ENCODE measurements at regions not wholly inside any gene's neighbourhood (a gene's known extent, or its start where the extent isn't known, plus 50 kb on each side); places are given as distances from the start of the nearest gene placed in this dataset.

DNA sequence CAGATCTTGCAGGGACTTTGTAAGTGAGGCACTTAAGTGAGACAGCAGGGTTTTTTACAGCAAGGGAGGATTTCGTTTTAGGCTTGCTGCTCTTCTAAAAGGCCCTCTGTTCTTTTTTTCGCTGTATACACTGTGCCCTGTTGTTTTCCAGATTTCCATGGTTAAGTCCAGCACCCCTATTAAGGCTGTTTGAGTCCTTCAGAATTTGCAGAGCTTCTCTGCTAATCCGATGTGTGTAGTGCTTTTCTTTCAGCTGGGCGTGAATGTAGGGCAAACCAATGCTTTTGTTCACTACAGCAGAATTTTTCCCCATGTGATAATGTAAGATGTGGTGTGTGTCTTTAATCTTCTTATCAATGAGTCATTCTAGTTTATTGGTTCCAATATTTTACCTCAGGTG, 200.5 kb upstream of the RREB1 start:
- H3K27ac ChIP-seq (ENCODE audit: low read depth, low read length) = no peak overlapping the region
- H4K8ac ChIP-seq (ENCODE audit: low read depth, low read length) = no peak overlapping the region
- H3K4me2 ChIP-seq (ENCODE audit: low read length) = no peak overlapping the region
- H4K12ac ChIP-seq (ENCODE audit: low read depth, low read length) = no peak overlapping the region
- no peaks in the 10 kb centered on the region for H3K9me3 ChIP-seq (ENCODE audit: insufficient read depth, low read depth, low read length)
- H2BK5ac ChIP-seq (ENCODE audit: low read depth, low read length, poor library complexity) = no peak overlapping the region
- no peaks in the 10 kb centered on the region for H3K27me3 ChIP-seq (ENCODE audit: insufficient read depth, low read length)
- H4K91ac ChIP-seq (ENCODE audit: low read depth, low read length) = no peak overlapping the region
- DNase-seq = no peak
- no peak overlapping the region for H3K9ac ChIP-seq (ENCODE audit: low read length)
- no peak overlapping the region for H3K14ac ChIP-seq (ENCODE audit: low read length)
- H3K23ac ChIP-seq (ENCODE audit: low read length) = no peak overlapping the region
- H3K4me1 ChIP-seq (ENCODE audit: control insufficient read depth in 1 of 2, insufficient read depth in 2 of 2, low read length in 2 of 2) = no peaks in the 10 kb centered on the region
- no peak overlapping the region for H3K18ac ChIP-seq (ENCODE audit: low read length)
- H2AK5ac ChIP-seq (ENCODE audit: low read length) = no peak overlapping the region
- H2BK12ac ChIP-seq (ENCODE audit: low read length) = no peak overlapping the region
- WGBS (ENCODE audit: extremely low coverage, insufficient coverage, insufficient read length) = no CpG with 5 or more reads among the region's 4 CpGs
- no peak overlapping the region for H3K4me3 ChIP-seq (ENCODE audit: low read depth, low read length)
- peaks cover 8% of the 10 kb centered on the region for H3K79me1 ChIP-seq (ENCODE audit: low read length)
- H2BK120ac ChIP-seq (ENCODE audit: insufficient read depth, low read length, poor library complexity) = no peak overlapping the region
- H3K4ac ChIP-seq (ENCODE audit: low read depth, low read length) = no peak overlapping the region
- no peaks in the 10 kb centered on the region for H3K79me2 ChIP-seq (ENCODE audit: control insufficient read depth, insufficient read depth, low read length, poor library complexity)
- no peaks in the 10 kb centered on the region for H3K36me3 ChIP-seq (ENCODE audit: control insufficient read depth in 1 of 2, insufficient read depth in 2 of 2, low read length in 2 of 2)
- no peak overlapping the region for H2AFZ ChIP-seq (ENCODE audit: insufficient read depth, low read length, poor library complexity)

GRCh38 chr6:6908121-6908520, 199.6 kb upstream of the RREB1 start:
- no CpG with 5 or more reads among the region's 1 CpG for WGBS (ENCODE audit: extremely low coverage, insufficient coverage, insufficient read length)
- H3K4me2 ChIP-seq (ENCODE audit: low read length) = no peak overlapping the region
- no peaks in the 10 kb centered on the region for H3K36me3 ChIP-seq (ENCODE audit: control insufficient read depth in 1 of 2, insufficient read depth in 2 of 2, low read length in 2 of 2)
- H2AFZ ChIP-seq (ENCODE audit: insufficient read depth, low read length, poor library complexity) = no peak overlapping the region
- no peaks in the 10 kb centered on the region for H3K27me3 ChIP-seq (ENCODE audit: insufficient read depth, low read length)
- H3K14ac ChIP-seq (ENCODE audit: low read length) = no peak overlapping the region
- H3K27ac ChIP-seq (ENCODE audit: low read depth, low read length) = no peak overlapping the region
- no peaks in the 10 kb centered on the region for H3K9me3 ChIP-seq (ENCODE audit: insufficient read depth, low read depth, low read length)
- no peak overlapping the region for H2AK5ac ChIP-seq (ENCODE audit: low read length)
- no peak overlapping the region for H4K12ac ChIP-seq (ENCODE audit: low read depth, low read length)
- H4K91ac ChIP-seq (ENCODE audit: low read depth, low read length) = no peak overlapping the region
- H3K4ac ChIP-seq (ENCODE audit: low read depth, low read length) = no peak overlapping the region
- H3K79me1 ChIP-seq (ENCODE audit: low read length) = peaks cover 8% of the 10 kb centered on the region
- no peak overlapping the region for H3K23ac ChIP-seq (ENCODE audit: low read length)
- no peaks in the 10 kb centered on the region for H3K79me2 ChIP-seq (ENCODE audit: control insufficient read depth, insufficient read depth, low read length, poor library complexity)
- H3K9ac ChIP-seq (ENCODE audit: low read length) = no peak overlapping the region
- H3K18ac ChIP-seq (ENCODE audit: low read length) = no peak overlapping the region
- no peak overlapping the region for H2BK12ac ChIP-seq (ENCODE audit: low read length)
- H4K8ac ChIP-seq (ENCODE audit: low read depth, low read length) = no peak overlapping the region
- no peak for DNase-seq
- no peaks in the 10 kb centered on the region for H3K4me1 ChIP-seq (ENCODE audit: control insufficient read depth in 1 of 2, insufficient read depth in 2 of 2, low read length in 2 of 2)
- H3K4me3 ChIP-seq (ENCODE audit: low read depth, low read length) = no peak overlapping the region
- H2BK5ac ChIP-seq (ENCODE audit: low read depth, low read length, poor library complexity) = no peak overlapping the region
- no peak overlapping the region for H2BK120ac ChIP-seq (ENCODE audit: insufficient read depth, low read length, poor library complexity)

GRCh38 chr6:6909111-6909510, 198.7 kb upstream of the RREB1 start:
- Histone ChIP-seq H3K23ac (ENCODE audit: low read length) (no peak overlapping the region), H3K18ac (ENCODE audit: low read length) (no peak overlapping the region), H3K4ac (ENCODE audit: low read depth, low read length) (no peak overlapping the region), H3K27ac (ENCODE audit: low read depth, low read length) (no peak overlapping the region), H2BK120ac (ENCODE audit: insufficient read depth, low read length, poor library complexity) (no peak overlapping the region), H3K4me1 (ENCODE audit: control insufficient read depth in 1 of 2, insufficient read depth in 2 of 2, low read length in 2 of 2) (no peaks in the 10 kb centered on the region), H3K4me2 (ENCODE audit: low read length) (no peak overlapping the region), H2BK5ac (ENCODE audit: low read depth, low read length, poor library complexity) (no peak overlapping the region), H3K27me3 (ENCODE audit: insufficient read depth, low read length) (no peaks in the 10 kb centered on the region), H3K9me3 (ENCODE audit: insufficient read depth, low read depth, low read length) (no peaks in the 10 kb centered on the region), H3K14ac (ENCODE audit: low read length) (no peak overlapping the region), H4K8ac (ENCODE audit: low read depth, low read length) (no peak overlapping the region), H4K91ac (ENCODE audit: low read depth, low read length) (no peak overlapping the region), H3K79me1 (ENCODE audit: low read length) (peaks cover 8% of the 10 kb centered on the region), H4K12ac (ENCODE audit: low read depth, low read length) (no peak overlapping the region), H3K9ac (ENCODE audit: low read length) (no peak overlapping the region), H3K36me3 (ENCODE audit: control insufficient read depth in 1 of 2, insufficient read depth in 2 of 2, low read length in 2 of 2) (no peaks in the 10 kb centered on the region), H2AK5ac (ENCODE audit: low read length) (no peak overlapping the region), H3K4me3 (ENCODE audit: low read depth, low read length) (no peak overlapping the region), H2BK12ac (ENCODE audit: low read length) (no peak overlapping the region), H3K79me2 (ENCODE audit: control insufficient read depth, insufficient read depth, low read length, poor library complexity) (no peaks in the 10 kb centered on the region), H2AFZ (ENCODE audit: insufficient read depth, low read length, poor library complexity) (no peak overlapping the region)
- no CpG with 5 or more reads among the region's 9 CpGs for WGBS (ENCODE audit: extremely low coverage, insufficient coverage, insufficient read length)
- no peak for DNase-seq

DNA sequence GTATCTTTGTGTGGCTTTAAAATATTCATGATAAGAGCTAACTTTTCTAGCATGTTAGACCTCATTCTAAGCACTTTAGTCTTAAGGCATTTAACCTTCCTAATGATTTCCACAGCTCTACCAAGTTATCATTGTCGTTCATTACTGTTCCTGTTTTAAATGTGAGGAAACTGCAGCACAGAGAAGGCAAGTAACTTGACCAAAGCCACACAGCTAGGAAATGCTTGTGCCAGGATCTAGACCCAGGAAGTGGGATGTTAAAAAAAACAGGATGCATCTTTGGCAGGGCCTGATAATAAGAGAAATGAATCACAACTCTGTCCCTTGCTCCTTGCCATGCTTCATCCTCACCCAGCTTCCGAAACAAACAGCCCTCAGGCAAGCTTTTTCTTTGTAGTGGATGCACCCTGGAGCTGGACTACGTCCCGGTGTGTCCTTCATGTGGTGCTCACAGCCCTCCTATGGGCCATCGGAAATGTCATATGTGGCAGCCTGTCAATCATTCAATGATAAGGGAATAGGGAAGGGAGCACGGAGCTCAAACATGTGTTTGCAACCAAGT, 196.9 kb upstream of the RREB1 start:
- H3K79me1 ChIP-seq (ENCODE audit: low read length) = peaks cover 8% of the 10 kb centered on the region
- no peaks in the 10 kb centered on the region for H3K36me3 ChIP-seq (ENCODE audit: control insufficient read depth in 1 of 2, insufficient read depth in 2 of 2, low read length in 2 of 2)

More for the DNA sequence above, 196.9 kb upstream of the RREB1 start:
- H3K14ac ChIP-seq (ENCODE audit: low read length) = no peak overlapping the region
- H3K79me2 ChIP-seq (ENCODE audit: control insufficient read depth, insufficient read depth, low read length, poor library complexity) = no peaks in the 10 kb centered on the region
- no peaks in the 10 kb centered on the region for H3K9me3 ChIP-seq (ENCODE audit: insufficient read depth, low read depth, low read length)
- H2AFZ ChIP-seq (ENCODE audit: insufficient read depth, low read length, poor library complexity) = no peak overlapping the region
- no peak overlapping the region for H2AK5ac ChIP-seq (ENCODE audit: low read length)
- H3K4ac ChIP-seq (ENCODE audit: low read depth, low read length) = no peak overlapping the region
- H4K8ac ChIP-seq (ENCODE audit: low read depth, low read length) = no peak overlapping the region
- no peak overlapping the region for H2BK12ac ChIP-seq (ENCODE audit: low read length)
- no peak overlapping the region for H3K4me2 ChIP-seq (ENCODE audit: low read length)
- H4K91ac ChIP-seq (ENCODE audit: low read depth, low read length) = no peak overlapping the region
- no peak overlapping the region for H3K4me3 ChIP-seq (ENCODE audit: low read depth, low read length)
- no peaks in the 10 kb centered on the region for H3K27me3 ChIP-seq (ENCODE audit: insufficient read depth, low read length)
- H3K9ac ChIP-seq (ENCODE audit: low read length) = no peak overlapping the region
- H3K4me1 ChIP-seq (ENCODE audit: control insufficient read depth in 1 of 2, insufficient read depth in 2 of 2, low read length in 2 of 2) = no peaks in the 10 kb centered on the region
- no peak overlapping the region for H2BK120ac ChIP-seq (ENCODE audit: insufficient read depth, low read length, poor library complexity)
- H3K23ac ChIP-seq (ENCODE audit: low read length) = no peak overlapping the region
- H3K18ac ChIP-seq (ENCODE audit: low read length) = no peak overlapping the region
- no peak for DNase-seq
- no peak overlapping the region for H4K12ac ChIP-seq (ENCODE audit: low read depth, low read length)
- no CpG with 5 or more reads among the region's 6 CpGs for WGBS (ENCODE audit: extremely low coverage, insufficient coverage, insufficient read length)
- H2BK5ac ChIP-seq (ENCODE audit: low read depth, low read length, poor library complexity) = no peak overlapping the region
- no peak overlapping the region for H3K27ac ChIP-seq (ENCODE audit: low read depth, low read length)
